ENCODE measurements at regions not wholly inside any gene's neighbourhood (a gene's known extent, or its start where the extent isn't known, plus 50 kb on each side); places are given as distances from the start of the nearest gene placed in this dataset.

GRCh38 chrX:113919387-113919786 lies 664.5 kb upstream of the HTR2C start:
- TF ChIP-seq CTCF (IDR thresholded peaks at IDR 0.05) (no peak), EP300 (IDR thresholded peaks at IDR 0.05) (no peak)

All from tibial nerve (tissue), 4 donors.